SK-N-DZ (cell line): ENCODE measurements at regions not wholly inside any gene's neighbourhood (a gene's known extent, or its start where the extent isn't known, plus 50 kb on each side); places are given as distances from the start of the nearest gene placed in this dataset.
"Not testable (repeated sequence)": the region's sequence is repeated elsewhere in the genome, so short reads cannot be mapped to it uniquely, and the experiment has no call there.

Experiments
- DNase-seq: peaks from one replicate; pipeline ENCODE4 v3.0.0-alpha.2; 2015; ENCODE audit warnings: low spot score

DNA sequence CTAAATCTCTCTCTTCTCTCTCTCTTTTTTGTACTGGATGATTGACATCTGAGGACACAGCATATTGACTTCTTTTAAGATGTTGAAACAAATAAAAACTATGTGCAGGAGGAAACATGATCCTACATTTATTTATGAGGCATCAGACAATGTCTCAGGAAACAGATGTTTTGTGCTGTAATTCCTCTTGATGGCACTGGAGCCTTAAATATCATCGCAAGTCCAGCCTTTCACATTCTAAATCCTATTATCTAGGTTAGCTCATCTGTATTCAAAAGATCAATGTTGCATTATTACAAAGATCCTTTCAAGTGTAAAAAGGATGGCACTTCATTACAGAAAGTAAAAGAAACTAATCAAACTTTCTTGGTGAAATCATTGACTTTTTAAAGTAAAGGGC lies 63.9 kb downstream of the MAT2B start:
- peak; percentile 32 for DNase-seq

- peak; percentile 23 for DNase-seq
These were observed 66.3 kb downstream of the MAT2B start for GRCh38 chr5:163571744-163572143.

DNA sequence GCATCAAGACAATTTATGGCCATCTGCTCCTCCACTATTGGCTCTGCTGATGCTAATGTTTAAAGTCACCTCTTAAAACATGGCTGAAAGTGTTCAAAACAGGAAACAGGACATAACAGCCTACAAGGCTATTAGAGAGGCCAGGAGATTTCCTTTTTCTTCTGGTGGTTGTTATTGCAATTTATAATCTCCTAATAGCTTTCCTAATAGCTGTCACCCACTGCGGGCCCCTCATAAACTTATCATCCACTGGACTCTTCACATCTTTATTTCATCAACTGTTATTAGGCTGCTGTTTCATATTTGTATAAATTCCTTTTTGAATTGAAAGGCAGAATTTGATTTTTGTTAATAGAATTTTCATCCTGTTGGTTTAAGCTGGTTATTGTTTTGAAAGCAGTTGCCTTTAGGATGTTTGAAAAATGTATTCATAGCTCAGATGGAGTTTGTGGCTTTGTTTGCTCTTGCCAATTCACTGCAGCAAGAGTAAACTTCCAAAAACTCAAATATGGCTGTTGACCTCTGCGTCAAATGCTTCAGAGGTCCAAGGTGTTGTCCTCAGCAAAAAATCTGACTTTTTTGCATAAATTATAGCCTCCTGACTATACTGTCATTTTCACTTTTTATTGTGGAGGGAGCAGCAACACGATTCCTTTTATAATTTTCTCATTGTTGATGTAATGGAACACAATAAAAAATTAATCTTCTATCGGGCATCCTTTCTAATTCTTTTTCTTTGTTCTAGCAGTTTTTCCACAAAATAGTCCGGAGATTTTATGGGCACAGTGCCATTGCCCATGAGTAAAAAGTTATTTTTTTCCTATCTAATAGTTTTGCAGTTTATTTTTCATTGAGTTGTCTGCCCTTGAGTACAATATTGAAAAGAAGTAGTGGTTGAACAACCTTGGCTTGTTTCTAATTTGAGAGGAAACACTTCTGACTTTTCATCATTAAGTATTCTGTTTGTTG lies 69.3 kb downstream of the MAT2B start:
- no peak for DNase-seq

DNA sequence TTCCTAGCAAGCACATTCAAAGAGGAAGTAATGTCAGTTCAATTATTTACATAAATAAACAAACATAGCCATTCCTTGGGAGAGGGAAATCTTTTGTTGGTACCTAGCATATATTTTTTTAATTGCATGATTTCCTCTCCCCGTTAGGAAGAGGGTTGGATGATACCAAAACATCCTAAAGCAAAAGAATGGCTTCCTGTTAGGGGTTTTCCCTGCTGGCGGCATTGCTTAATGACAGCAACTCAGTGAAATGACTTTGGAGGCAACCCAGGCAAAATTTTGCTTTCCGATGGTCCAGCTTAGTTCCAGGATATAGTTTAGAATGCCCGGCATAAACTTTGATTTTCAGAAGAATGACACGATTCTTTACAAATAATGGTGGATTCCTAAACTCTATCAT lies 73.2 kb downstream of the MAT2B start:
- DNase-seq, result no peak

DNA sequence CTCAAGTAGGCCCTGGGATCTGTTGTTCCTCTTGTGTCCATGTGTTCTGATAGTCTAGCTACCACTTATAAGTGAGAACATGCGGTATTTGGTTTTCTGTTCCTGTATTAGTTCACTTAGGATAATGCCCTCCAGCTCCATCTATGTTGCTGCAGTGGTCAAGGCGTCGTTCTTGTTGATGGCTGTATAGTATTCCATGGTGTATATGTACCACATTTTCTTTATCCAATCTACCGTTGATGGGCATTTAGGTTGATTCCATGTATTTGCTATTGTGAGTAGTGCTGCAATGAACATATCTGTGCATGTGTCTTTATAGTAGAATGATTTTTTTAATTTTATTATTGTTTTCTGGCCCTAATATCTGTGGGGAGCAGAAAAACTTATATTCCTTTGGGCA lies 74.3 kb downstream of the MAT2B start:
- DNase-seq, result no peak

- no peak for DNase-seq
These were observed 75.1 kb downstream of the MAT2B start for GRCh38 chr5:163580516-163580915.

GRCh38 chr5:163583491-163584153 lies 78.2 kb downstream of the MAT2B start:
- not testable (repeated sequence) for DNase-seq

- no peak for DNase-seq
These were observed 79.8 kb downstream of the MAT2B start for GRCh38 chr5:163585206-163585605.

DNA sequence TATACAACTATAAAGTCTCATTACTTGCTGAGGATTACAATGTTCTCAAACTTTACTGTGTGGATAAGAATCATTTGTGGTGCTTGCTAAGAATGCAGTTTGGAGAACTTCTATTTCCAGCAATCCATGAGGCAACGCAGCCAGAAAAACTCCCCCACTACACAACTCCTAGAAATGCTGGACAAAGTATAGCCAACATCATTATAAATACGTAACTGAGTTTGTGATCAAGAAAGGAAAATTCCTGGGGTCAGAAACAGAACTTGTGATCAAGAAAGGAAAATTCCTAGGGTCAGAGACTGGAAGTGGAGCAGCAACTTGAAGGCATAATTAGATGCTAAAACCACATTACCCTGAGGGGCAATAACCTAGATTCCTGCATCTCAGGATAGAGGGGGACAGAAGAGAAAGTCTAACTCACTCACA lies 81.1 kb downstream of the MAT2B start:
- DNase-seq, result no peak

GRCh38 chr5:163594951-163595350 lies 89.5 kb downstream of the MAT2B start:
- no peak for DNase-seq

GRCh38 chr5:163595932-163596607 lies 90.7 kb downstream of the MAT2B start:
- no peak for DNase-seq

DNA sequence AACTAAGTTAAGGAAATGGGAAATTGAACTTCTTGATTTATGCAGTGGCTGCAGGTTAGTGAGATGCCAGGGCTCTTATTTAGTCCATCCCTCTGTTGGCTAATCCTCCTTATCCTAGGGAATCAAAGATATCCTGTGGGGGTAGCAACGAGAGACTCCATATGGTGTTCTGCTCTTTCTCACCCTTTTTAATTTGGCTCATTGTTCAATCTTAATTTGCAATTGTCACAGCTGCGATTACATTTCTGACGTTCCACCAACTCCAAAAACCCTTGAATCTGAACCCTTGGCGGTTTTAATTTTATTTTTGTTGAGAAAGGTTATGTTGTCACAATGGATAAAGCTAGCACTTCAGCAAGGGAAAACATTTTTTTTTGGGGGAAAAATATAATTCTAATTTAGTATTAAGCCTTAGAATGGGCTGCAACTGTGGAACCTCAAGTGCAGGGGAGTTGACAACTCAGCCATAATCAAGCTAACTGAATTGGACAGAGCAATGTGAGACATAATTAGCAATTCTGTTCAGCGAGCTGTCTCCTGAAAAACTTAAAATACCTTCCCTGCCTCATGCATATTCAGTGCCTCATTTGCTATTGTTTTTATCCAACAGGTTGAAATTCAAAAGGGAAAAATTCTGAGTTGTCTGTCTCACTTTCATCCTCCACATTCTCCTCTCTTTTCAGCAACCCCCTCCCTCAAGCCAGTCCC lies 91.3 kb downstream of the MAT2B start:
- DNase-seq, result peak; percentile 51

DNA sequence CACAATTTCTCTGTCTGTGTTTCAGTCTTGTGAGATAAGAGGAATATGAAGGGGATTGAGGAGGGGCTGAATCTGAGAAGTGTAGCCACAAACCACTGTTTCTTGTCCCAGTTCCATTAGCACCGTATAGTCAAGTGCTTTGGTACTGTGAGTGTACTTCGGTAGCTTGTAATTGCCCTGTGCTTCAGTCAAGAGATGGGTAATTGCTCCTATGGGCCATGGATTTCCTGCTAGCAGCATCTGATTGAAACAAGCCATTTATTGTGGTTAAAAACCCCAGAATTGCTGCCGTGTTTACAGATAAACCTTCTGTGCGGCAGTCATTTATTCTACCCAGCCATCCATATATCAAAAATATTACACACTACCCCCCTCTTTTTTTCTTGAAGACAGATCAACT lies 98.6 kb downstream of the MAT2B start:
- no peak for DNase-seq

DNA sequence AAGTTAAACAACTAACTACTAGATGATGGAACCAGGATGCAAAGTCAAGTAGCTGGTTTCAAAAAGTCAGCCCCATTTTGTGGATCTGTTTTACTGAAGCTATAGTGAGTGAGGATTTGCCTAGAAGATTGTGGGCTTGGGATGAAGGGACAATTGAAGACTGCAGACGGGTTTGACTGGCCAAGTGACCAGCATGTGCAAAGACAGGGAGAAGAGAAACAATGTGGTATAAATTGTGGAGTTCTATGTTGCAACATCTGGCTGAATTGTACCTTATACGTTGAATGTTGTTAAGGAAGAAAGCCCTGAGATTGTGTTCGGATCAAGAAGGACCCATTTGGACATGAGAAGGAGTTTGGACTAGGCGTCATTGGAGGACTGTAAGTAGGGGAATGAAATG lies 101.8 kb downstream of the MAT2B start:
- DNase-seq, result no peak

DNA sequence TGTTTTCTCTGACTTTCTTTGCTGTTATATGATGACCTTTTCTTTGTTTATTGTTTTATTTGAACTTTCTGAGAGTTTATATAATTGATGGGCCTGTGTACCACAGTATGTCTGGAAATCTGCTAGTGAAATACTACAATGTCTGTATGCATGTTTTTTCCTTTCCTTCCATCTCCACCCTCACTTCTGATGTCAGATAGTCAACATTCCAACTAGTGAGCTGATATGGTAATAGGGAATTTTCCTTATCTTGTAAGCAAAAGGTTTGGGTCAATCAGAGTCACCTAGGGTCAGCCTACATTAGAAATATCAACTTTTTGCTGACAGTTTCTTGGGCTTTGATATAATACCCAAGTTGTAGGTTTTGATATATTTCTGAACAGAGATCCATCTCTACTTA lies 103.2 kb downstream of the MAT2B start:
- DNase-seq, result no peak

DNA sequence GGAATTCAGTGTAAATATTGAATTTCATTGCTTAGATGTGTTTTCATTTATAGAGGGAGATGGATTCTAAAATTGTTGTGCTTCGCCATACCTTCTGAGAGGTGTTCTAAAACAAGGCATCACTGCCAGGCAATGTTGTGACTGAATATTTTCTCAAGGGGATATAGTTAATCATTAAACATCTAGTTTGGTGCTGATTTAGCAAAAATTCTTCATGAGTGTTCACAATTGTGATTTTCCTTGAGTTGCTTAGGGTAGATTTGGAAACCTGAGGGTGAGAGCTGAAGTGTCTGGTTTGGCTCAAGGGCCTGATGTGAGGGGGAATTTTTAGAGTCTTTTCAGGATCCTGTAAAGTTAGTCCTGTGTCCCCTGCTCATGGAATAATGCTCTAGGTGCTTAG lies 104.5 kb downstream of the MAT2B start:
- no peak for DNase-seq

DNA sequence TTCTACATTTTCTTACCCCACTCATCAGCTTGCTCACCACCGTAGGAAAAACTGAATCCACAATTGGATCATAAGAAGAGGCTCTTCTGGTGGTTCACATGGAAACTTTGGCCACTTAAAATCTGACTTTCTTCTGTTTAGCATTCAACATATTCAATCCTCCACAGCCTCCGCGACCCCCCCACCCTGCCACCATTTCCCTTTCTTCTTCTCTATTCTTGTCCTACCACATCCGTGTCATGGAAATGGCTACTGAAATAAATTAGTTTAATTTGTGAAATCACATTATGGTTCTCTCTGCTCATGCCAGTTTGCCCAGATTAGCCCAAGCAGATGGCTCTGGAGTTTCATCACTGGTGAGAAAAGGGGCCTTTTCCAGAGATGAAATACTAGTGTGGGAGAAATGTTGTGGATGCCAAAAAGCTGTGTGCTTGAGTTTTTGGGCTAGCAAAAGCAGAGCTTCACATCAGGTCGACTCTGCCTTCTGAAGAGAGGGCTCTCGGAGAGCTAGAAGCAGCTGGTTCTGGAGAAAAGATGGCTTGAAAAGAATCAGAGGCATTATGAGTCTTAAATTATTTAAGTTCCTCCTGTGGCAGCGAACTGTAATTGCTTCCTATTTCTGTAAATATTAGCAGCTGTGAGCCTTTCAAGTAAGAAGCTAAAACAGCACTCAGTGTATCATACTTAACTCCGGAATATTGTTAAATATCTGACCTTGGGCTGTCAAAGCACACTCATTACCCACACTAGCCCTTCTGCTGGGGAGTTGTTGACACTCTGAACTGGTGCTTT lies 107.1 kb downstream of the MAT2B start:
- DNase-seq, result no peak

GRCh38 chr5:163613150-163613442 lies 107.7 kb downstream of the MAT2B start:
- DNase-seq, result no peak

DNA sequence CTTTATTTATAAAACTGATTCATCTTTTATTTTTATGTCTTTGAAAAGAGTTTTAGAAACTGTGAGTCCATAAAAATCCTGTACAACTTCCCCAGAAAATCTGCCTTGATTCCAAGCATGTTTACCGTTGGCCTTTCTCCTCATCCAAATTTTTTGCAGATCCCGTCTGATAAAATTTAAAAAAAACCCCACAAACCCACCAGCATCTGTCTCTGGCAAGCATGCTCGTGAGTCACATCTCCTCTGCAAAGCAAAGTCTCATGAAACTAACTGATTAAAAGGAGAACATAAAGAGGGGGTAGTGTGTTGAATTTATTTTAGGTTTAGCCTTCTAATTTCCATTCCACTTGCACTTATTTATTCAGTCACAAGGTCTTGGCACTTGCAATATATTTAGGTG lies 109.4 kb downstream of the MAT2B start:
- no peak for DNase-seq

DNA sequence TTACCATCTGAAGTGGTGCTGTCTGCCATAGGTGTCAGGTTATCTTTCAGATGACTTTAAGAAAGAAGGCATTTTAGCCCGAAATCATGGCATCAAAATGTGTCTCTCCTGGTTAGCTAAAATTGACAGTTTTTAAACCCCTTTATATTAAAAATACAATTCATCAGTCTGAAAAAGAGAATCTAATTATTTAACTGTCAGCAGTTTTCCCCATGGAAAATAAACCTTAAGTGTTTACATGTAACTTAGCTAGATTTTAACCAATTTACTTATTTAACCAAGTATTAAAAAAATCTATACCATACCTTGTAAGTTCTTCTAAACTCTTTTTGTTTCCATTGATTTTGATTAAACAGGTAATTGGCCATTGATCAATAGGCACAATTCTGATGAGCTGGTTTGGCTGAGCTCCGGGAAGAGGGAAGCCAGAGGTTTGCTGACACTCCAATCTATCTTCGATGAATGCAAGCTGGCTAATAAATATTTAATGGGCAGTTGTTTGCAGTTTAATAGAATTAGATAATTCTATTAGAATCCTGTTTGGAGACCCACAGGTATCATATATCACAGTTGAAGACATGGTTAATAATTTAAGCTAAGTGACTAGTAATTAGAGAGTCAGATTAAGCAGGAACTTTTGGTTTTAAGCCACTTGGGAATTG lies 114.0 kb downstream of the MAT2B start:
- DNase-seq, result no peak

DNA sequence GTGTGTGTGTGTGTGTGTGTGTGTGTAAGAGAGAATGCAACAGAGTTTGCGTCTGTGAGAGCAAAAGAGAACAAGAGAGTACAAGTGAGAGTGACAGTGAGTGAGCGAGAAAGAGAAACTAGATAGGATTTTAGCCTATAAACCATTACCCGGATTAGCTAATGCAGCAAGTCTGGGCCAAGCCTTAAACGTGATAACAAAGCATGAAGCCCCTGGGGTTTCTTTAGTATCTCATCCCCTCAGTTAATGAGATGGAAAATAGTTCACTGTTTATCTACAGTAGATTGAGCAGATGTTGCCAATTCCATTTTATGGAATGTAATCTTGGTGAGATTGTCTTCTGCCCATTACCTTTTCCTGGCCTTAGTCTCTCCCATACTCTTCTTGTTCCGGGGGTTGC lies 114.5 kb downstream of the MAT2B start:
- DNase-seq, result no peak
